K562 (cell line): ENCODE measurements at regions not wholly inside any gene's neighbourhood (a gene's known extent, or its start where the extent isn't known, plus 50 kb on each side); places are given as distances from the start of the nearest gene placed in this dataset.

Experiments used
- ATAC-seq: fragments of 200-7000 bp; cut with Tn5 transposase; 3 replicates; pipeline ENCODE4 v1.9.1; 2020; ENCODE audit warnings: moderate library complexity
- BruUV-seq: library from RNA; stranded (reverse); fragments of 400-500 nt; replicated peaks from 2 replicates; lab custom pipeline; 2021; lab: Mats Ljungman, UMichigan
- CTCF ChIA-PET: fragments of 300-600 bp; formaldehyde crosslinking; extraction: SDS; loops from one replicate; lab custom pipeline; 2021; ENCODE audit warnings: low intra/inter-chr PET ratio; lab: Yijun Ruan, JAX
- POLR2A ChIA-PET: fragments of 300-600, 350-650 bp; sonication (Branson Sonifier 250); formaldehyde crosslinking; extraction: SDS; loops from one replicate; lab custom pipeline; 2021; ENCODE audit warnings: antibody characterized with exemption, inconsistent platforms; lab: Yijun Ruan, JAX
- DNase-seq, 4 experiments: peaks; one replicate each; pipeline versions ENCODE4 v3.0.0 to v3.0.0-alpha.2; 2011 to 2018; ENCODE audit warnings: low spot score in 3 of 4, mixed read lengths in 3 of 4; ENCODE audit errors: extremely low read depth in 1 of 4
- FAIRE-seq: peaks from 2 replicates; lab custom pipeline; 2011; peaks lifted over from hg19 to GRCh38; lab: Jason Lieb, UNC
- H2AFZ ChIP-seq: 2 replicates; pipeline ENCODE4 v1.6.0; 2011; ENCODE audit warnings: low read depth, low read length, control low read depth, inconsistent platforms
- H3K27ac ChIP-seq: fragments of 200-600 bp; 3 replicates; pipeline ENCODE4 v1.8.0; 2011; ENCODE audit warnings: low read depth, mild to moderate bottlenecking, control low read depth, inconsistent platforms, low read length, moderate library complexity, mixed read lengths; ENCODE audit errors: extremely low read depth
- H3K27me3 ChIP-seq, 2 experiments: fragments of 300-600 bp in 1 of 2; 2 replicates in 1 of 2; 3 replicates in 1 of 2; pipeline versions ENCODE4 v1.6.0 to v1.8.0; 2011; ENCODE audit warnings: inconsistent platforms in 2 of 2, low read length in 2 of 2, mild to moderate bottlenecking in 1 of 2, mixed read lengths in 1 of 2, moderate library complexity in 1 of 2; ENCODE audit not compliant: control insufficient read depth in 2 of 2, insufficient read depth in 2 of 2
- H3K36me3 ChIP-seq: fragments of 300-600 bp; 3 replicates; pipeline ENCODE4 v1.8.0; 2011; ENCODE audit warnings: mild to moderate bottlenecking, low read length, inconsistent platforms; ENCODE audit not compliant: control insufficient read depth, insufficient read depth
- H3K4me1 ChIP-seq, 2 experiments: fragments of 200-600 bp in 1 of 2; replicated peaks in 1 of 2; 2 replicates in 1 of 2; 3 replicates in 1 of 2; pipeline versions ENCODE4 v1.5.1 to v1.8.0; 2011; ENCODE audit warnings: inconsistent platforms in 2 of 2, low read length in 2 of 2, mild to moderate bottlenecking in 1 of 2, mixed read lengths in 1 of 2, moderate library complexity in 1 of 2; ENCODE audit not compliant: control insufficient read depth in 2 of 2, insufficient read depth in 2 of 2
- H3K4me2 ChIP-seq: 2 replicates; pipeline ENCODE4 v1.6.1; 2011; ENCODE audit warnings: low read length, control low read depth, inconsistent platforms, mixed read lengths; ENCODE audit not compliant: insufficient read depth
- H3K4me3 ChIP-seq: fragments of 200-600 bp; sonication (generic), shearing (Covaris generic); 2 replicates; pipeline ENCODE4 v1.5.1; 2016; ENCODE audit warnings: control low read depth, inconsistent platforms
- H3K79me2 ChIP-seq: fragments of 200-600 bp; 3 replicates; pipeline ENCODE4 v1.8.0; 2011; ENCODE audit warnings: low read length, inconsistent platforms; ENCODE audit not compliant: control insufficient read depth, insufficient read depth
- H3K9ac ChIP-seq, 2 experiments: 2 replicates each; pipeline versions ENCODE4 v1.6.0 to v1.6.1; 2011; ENCODE audit warnings: low read depth in 2 of 2, low read length in 2 of 2, control low read depth in 1 of 2, inconsistent platforms in 1 of 2, mild to moderate bottlenecking in 1 of 2, mixed read lengths in 1 of 2; ENCODE audit not compliant: insufficient read depth in 1 of 2
- H3K9me1 ChIP-seq: one replicate; pipeline ENCODE4 v1.6.0; 2011; ENCODE audit warnings: inconsistent platforms, mild to moderate bottlenecking, low read length, moderate library complexity; ENCODE audit not compliant: control insufficient read depth, insufficient read depth
- H3K9me3 ChIP-seq: replicated peaks from 2 replicates; pipeline ENCODE4 v1.5.1; 2011; ENCODE audit warnings: low read depth, low read length, inconsistent platforms; ENCODE audit not compliant: control insufficient read depth, insufficient read depth
- H4K20me1 ChIP-seq: replicated peaks from 2 replicates; pipeline ENCODE4 v1.6.1; 2011; ENCODE audit warnings: low read length, inconsistent platforms, mixed read lengths; ENCODE audit not compliant: control insufficient read depth, insufficient read depth
- ATF1 ChIP-seq, 2 experiments: fragments of 450-650 bp in 1 of 2; IDR thresholded peaks; 2 replicates each; pipeline ENCODE4 v1.6.1; 2016; ENCODE audit warnings: missing compliant biosample characterization in 1 of 2, missing genetic modification characterization in 1 of 2
- CCNT2 ChIP-seq: IDR thresholded peaks from 2 replicates; pipeline ENCODE4 v1.6.1; 2011; ENCODE audit warnings: borderline replicate concordance, low read depth, mild to moderate bottlenecking, moderate library complexity, mixed read lengths, low read length; ENCODE audit not compliant: insufficient read length; ENCODE audit errors: extremely low read depth
- COPS2 ChIP-seq: fragments of 450-650 bp; conservative IDR thresholded peaks from 2 replicates; pipeline ENCODE4 v1.6.1; 2016; ENCODE audit warnings: mild to moderate bottlenecking, moderate library complexity
- CTCF ChIP-seq, 3 experiments: IDR thresholded peaks in 2 of 3; conservative IDR thresholded peaks in 1 of 3; 2 replicates each; pipeline ENCODE4 v1.5.1; 2011 to 2012; ENCODE audit warnings: low read length in 3 of 3, mild to moderate bottlenecking in 3 of 3, control low read depth in 2 of 3, improper control_type of control experiment in 1 of 3, inconsistent platforms in 1 of 3, low read depth in 1 of 3, mixed read lengths in 1 of 3, moderate library complexity in 1 of 3; ENCODE audit not compliant: insufficient read depth in 2 of 3
- DLX4 ChIP-seq: fragments of 250-450 bp; sonication (Bioruptor Pico); IDR thresholded peaks from 2 replicates; pipeline ENCODE4 v1.6.1; 2021; ENCODE audit warnings: mild to moderate bottlenecking
- HNRNPH1 ChIP-seq: fragments of 200-400 bp; formaldehyde crosslinking; optimal IDR thresholded peaks from 2 replicates; pipeline ENCODE3; 2017; ENCODE audit warnings: low read depth, mild to moderate bottlenecking, low read length, moderate library complexity
- KHSRP ChIP-seq: fragments of 450-650 bp; IDR thresholded peaks from 2 replicates; pipeline ENCODE4 v1.6.1; 2017
- MEIS2 ChIP-seq: fragments of 450-650 bp; IDR thresholded peaks from 2 replicates; pipeline ENCODE4 v1.6.1; 2014; ENCODE audit warnings: mild to moderate bottlenecking; ENCODE audit not compliant: partially characterized antibody
- NR2C1 ChIP-seq, 2 experiments: fragments of 450-650 bp; IDR thresholded peaks; 2 replicates each; pipeline ENCODE4 v1.6.1; 2017; ENCODE audit warnings: mild to moderate bottlenecking in 2 of 2, antibody characterized with exemption in 1 of 2, inconsistent platforms in 1 of 2, missing compliant biosample characterization in 1 of 2, missing genetic modification characterization in 1 of 2
- NR4A1 ChIP-seq, 2 experiments: fragments of 250-450 bp in 1 of 2; fragments of 450-650 bp in 1 of 2; sonication (Bioruptor Pico) in 1 of 2; IDR thresholded peaks; 2 replicates each; pipeline versions ENCODE4 v1.4.0 to v1.6.1; 2016 to 2020; ENCODE audit warnings: mild to moderate bottlenecking in 2 of 2, missing compliant biosample characterization in 1 of 2, missing genetic modification characterization in 1 of 2, moderate library complexity in 1 of 2
- SMAD4 ChIP-seq: fragments of 250-450 bp; sonication (Bioruptor Pico); conservative IDR thresholded peaks from 2 replicates; pipeline ENCODE4 v1.8.0; 2021; ENCODE audit warnings: inconsistent platforms, mild to moderate bottlenecking, moderate library complexity
- SREBF2 ChIP-seq: sonication (generic); formaldehyde crosslinking; IDR thresholded peaks from 2 replicates; pipeline ENCODE4 v1.4.0; 2020; ENCODE audit warnings: mild to moderate bottlenecking, missing genetic modification reagents
- SRSF7 ChIP-seq: fragments of 200-400 bp; formaldehyde crosslinking; optimal IDR thresholded peaks from 2 replicates; pipeline ENCODE3; 2017; ENCODE audit warnings: mild to moderate bottlenecking, low read depth, low read length
- SUPT5H ChIP-seq: fragments of 450-650 bp; IDR thresholded peaks from 2 replicates; pipeline ENCODE4 v1.6.1; 2016
- UBTF ChIP-seq, 2 experiments: IDR thresholded peaks; 2 replicates each; pipeline ENCODE4 v1.6.1; 2012; ENCODE audit warnings: improper control_type of control experiment in 2 of 2, low read depth in 2 of 2, low read length in 2 of 2, borderline replicate concordance in 1 of 2
- ZKSCAN8 ChIP-seq: fragments of 200-800 bp; sonication (Bioruptor generic); IDR thresholded peaks from 2 replicates; pipeline ENCODE4 v1.6.1; 2016; ENCODE audit warnings: missing genetic modification characterization, missing compliant biosample characterization
- ZNF76 ChIP-seq: fragments of 250-450 bp; sonication (Bioruptor Pico); IDR thresholded peaks from 2 replicates; pipeline ENCODE4 v1.4.0; 2020; ENCODE audit warnings: mild to moderate bottlenecking, moderate library complexity, borderline replicate concordance
- WGBS: fragments of 100-300 bp; shearing (Covaris generic); methylation state at CpG from one replicate; pipeline ENCODE4 v1.1.6; 2016; ENCODE audit warnings: low coverage, mixed read lengths; ENCODE audit not compliant: insufficient coverage; ENCODE audit errors: missing lambda C conversion rate; 5-methylcytosine and 5-hydroxymethylcytosine counted together
- in situ Hi-C: fragments of 300-500 bp; cut with MboI; formaldehyde crosslinking; loops from 4 replicates; pipeline ENCODE4 v1.15.0; 2018; ENCODE audit warnings: inconsistent platforms, mixed read lengths
- intact Hi-C: fragments of 100-400 bp; cut with micrococcal nuclease; formaldehyde crosslinking; loops from 2 replicates; pipeline ENCODE4 v1.14.2; 2022

- H3K36me3 ChIP-seq: no peaks in the 10 kb centered on the region
- no peak overlapping the region for H3K9ac ChIP-seq
- TF ChIP-seq DLX4 (no peak), COPS2 (no peak), SREBF2 (CRISPR knock-in tag) (no peak), CCNT2 (no peak), NR4A1 (CRISPR knock-in tag; IDR thresholded peaks at IDR 0.05) (no peak), NR4A1 (tag; IDR thresholded peaks at IDR 0.05) (no peak), UBTF (IDR thresholded peaks at IDR 0.05; ENCODE audit: borderline replicate concordance in 1 of 2, low read depth in 2 of 2, low read length in 2 of 2) (no peak), NR2C1 (IDR thresholded peaks at IDR 0.05) (no peak), NR2C1 (tag; IDR thresholded peaks at IDR 0.05) (no peak), SRSF7 (no peak), KHSRP (no peak), ZKSCAN8 (CRISPR knock-in tag) (no peak), ATF1 (CRISPR knock-in tag; IDR thresholded peaks at IDR 0.05) (no peak), ATF1 (tag; IDR thresholded peaks at IDR 0.05) (no peak), ZNF76 (no peak), SUPT5H (no peak), CTCF (IDR thresholded peaks at IDR 0.05 in 2 of 3, conservative IDR thresholded peaks at IDR 0.05 in 1 of 3; ENCODE audit: insufficient read depth in 2 of 3, low read depth in 1 of 3, low read length in 3 of 3) (no peak), MEIS2 (no peak), SMAD4 (CRISPR knock-in tag) (no peak), HNRNPH1 (no peak)
- POLR2A ChIA-PET: interaction anchor here (0.6 kb wide), 1 partner anchor 133 kb away, joined by 3 read pairs; the partner anchor contains the start of gene AATF
- no peak overlapping the region for H2AFZ ChIP-seq
- no peaks in the 10 kb centered on the region for H3K9me3 ChIP-seq
- BruUV-seq: no TSS peak
- WGBS: 0% methylated on average over 7 of the region's 17 CpGs
- FAIRE-seq (no peak), ATAC-seq (no peak), DNase-seq (no peak)
- no peaks in the 10 kb centered on the region for H3K9me1 ChIP-seq
- intact Hi-C loops: no loop called here
- H3K4me1 ChIP-seq: no peaks in the 10 kb centered on the region
- H3K27ac ChIP-seq: no peak overlapping the region
- H3K4me2 ChIP-seq: no peak overlapping the region
- CTCF ChIA-PET: no interaction called here
- peaks cover 15% of the 10 kb centered on the region; the same call in 1 of the 2 replicates for H4K20me1 ChIP-seq
- H3K27me3 ChIP-seq: peaks cover 26 to 87% of the 10 kb centered on the region in 2 experiments; a peak in 4 of 5 replicates
- H3K4me3 ChIP-seq: no peak overlapping the region
- in situ Hi-C loops: no loop called here
- H3K79me2 ChIP-seq: no peaks in the 10 kb centered on the region
Measured at GRCh38 chr17:36816214-36816906, 120.9 kb upstream of the LHX1 start.
